ENCODE measurements at regions not wholly inside any gene's neighbourhood (a gene's known extent, or its start where the extent isn't known, plus 50 kb on each side); places are given as distances from the start of the nearest gene placed in this dataset.

- TF ChIP-seq POLR2A (IDR thresholded peaks at IDR 0.05) (no peak), CTCF (IDR thresholded peaks at IDR 0.05) (no peak)
These were observed 1493.5 kb upstream of the TMEM132C start for GRCh38 chr12:126773491-126773890.

Measured in adrenal gland (tissue), 5 donors.